ENCODE measurements at regions not wholly inside any gene's neighbourhood (a gene's known extent, or its start where the extent isn't known, plus 50 kb on each side); places are given as distances from the start of the nearest gene placed in this dataset.
"Not testable (repeated sequence)": the region's sequence is repeated elsewhere in the genome, so short reads cannot be mapped to it uniquely, and the experiment has no call there.

GRCh38 chr21:9815181-9815789, 706.1 kb upstream of the TPTE start:
- H3K4me1 ChIP-seq (ENCODE audit: control insufficient read depth in 2 of 2, insufficient read depth in 2 of 2, low read length in 2 of 2); H3K27me3 Mint-ChIP-seq; H3K4me3 ChIP-seq (ENCODE audit: low read length); intact Hi-C loops (cut with micrococcal nuclease); CTCF ChIA-PET; H3K36me3 ChIP-seq (ENCODE audit: control insufficient read depth in 2 of 3, insufficient read depth in 3 of 3, low read length in 3 of 3); H3K36me3 Mint-ChIP-seq; POLR2A ChIA-PET; ATAC-seq; H3K27me3 ChIP-seq (ENCODE audit: control insufficient read depth in 2 of 2, insufficient read depth in 2 of 2, low read length in 2 of 2); H3K27ac Mint-ChIP-seq; H3K4me3 Mint-ChIP-seq; DNase-seq; H3K9me3 Mint-ChIP-seq; H3K4me1 Mint-ChIP-seq; H3K9me3 ChIP-seq (ENCODE audit: control insufficient read depth in 2 of 3, low read length in 3 of 3); H3K27ac ChIP-seq (ENCODE audit: low read depth, low read length): not testable (repeated sequence)

GRCh38 chr21:9816734-9817334, 704.5 kb upstream of the TPTE start:
- H3K9me3 ChIP-seq (ENCODE audit: control insufficient read depth in 2 of 3, low read length in 3 of 3); H3K36me3 ChIP-seq (ENCODE audit: control insufficient read depth in 2 of 3, insufficient read depth in 3 of 3, low read length in 3 of 3); H3K27me3 Mint-ChIP-seq; H3K4me3 Mint-ChIP-seq; CTCF ChIA-PET; H3K4me3 ChIP-seq (ENCODE audit: low read length); intact Hi-C loops (cut with micrococcal nuclease); DNase-seq; ATAC-seq; H3K4me1 Mint-ChIP-seq; H3K36me3 Mint-ChIP-seq; H3K9me3 Mint-ChIP-seq; POLR2A ChIA-PET; H3K4me1 ChIP-seq (ENCODE audit: control insufficient read depth in 2 of 2, insufficient read depth in 2 of 2, low read length in 2 of 2); H3K27me3 ChIP-seq (ENCODE audit: control insufficient read depth in 2 of 2, insufficient read depth in 2 of 2, low read length in 2 of 2); H3K27ac Mint-ChIP-seq; H3K27ac ChIP-seq (ENCODE audit: low read depth, low read length): not testable (repeated sequence)

- H3K4me3 Mint-ChIP-seq; DNase-seq; H3K36me3 ChIP-seq (ENCODE audit: control insufficient read depth in 2 of 3, insufficient read depth in 3 of 3, low read length in 3 of 3); CTCF ChIA-PET; POLR2A ChIA-PET; H3K4me3 ChIP-seq (ENCODE audit: low read length); H3K4me1 ChIP-seq (ENCODE audit: control insufficient read depth in 2 of 2, insufficient read depth in 2 of 2, low read length in 2 of 2); H3K36me3 Mint-ChIP-seq; H3K27me3 Mint-ChIP-seq; H3K9me3 ChIP-seq (ENCODE audit: control insufficient read depth in 2 of 3, low read length in 3 of 3); intact Hi-C loops (cut with micrococcal nuclease); ATAC-seq; H3K27ac Mint-ChIP-seq; H3K9me3 Mint-ChIP-seq; H3K27ac ChIP-seq (ENCODE audit: low read depth, low read length); H3K4me1 Mint-ChIP-seq; H3K27me3 ChIP-seq (ENCODE audit: control insufficient read depth in 2 of 2, insufficient read depth in 2 of 2, low read length in 2 of 2): not testable (repeated sequence)
These were observed 703.4 kb upstream of the TPTE start for GRCh38 chr21:9817841-9818441.

- H3K27ac ChIP-seq (ENCODE audit: low read depth, low read length); ATAC-seq; POLR2A ChIA-PET; H3K27me3 Mint-ChIP-seq; H3K4me1 Mint-ChIP-seq; CTCF ChIA-PET; DNase-seq; H3K9me3 ChIP-seq (ENCODE audit: control insufficient read depth in 2 of 3, low read length in 3 of 3); H3K36me3 Mint-ChIP-seq; H3K4me3 Mint-ChIP-seq; intact Hi-C loops (cut with micrococcal nuclease); H3K36me3 ChIP-seq (ENCODE audit: control insufficient read depth in 2 of 3, insufficient read depth in 3 of 3, low read length in 3 of 3); H3K27ac Mint-ChIP-seq; H3K4me1 ChIP-seq (ENCODE audit: control insufficient read depth in 2 of 2, insufficient read depth in 2 of 2, low read length in 2 of 2); H3K27me3 ChIP-seq (ENCODE audit: control insufficient read depth in 2 of 2, insufficient read depth in 2 of 2, low read length in 2 of 2); H3K4me3 ChIP-seq (ENCODE audit: low read length): not testable (repeated sequence)
- H3K9me3 Mint-ChIP-seq: peaks cover 0 to 14% (median 4%) of the 10 kb centered on the region in 11 donors
These were observed 701.7 kb upstream of the TPTE start for GRCh38 chr21:9819549-9820192.

- H3K4me1 Mint-ChIP-seq; POLR2A ChIA-PET; DNase-seq; ATAC-seq; H3K27me3 Mint-ChIP-seq; H3K4me3 ChIP-seq (ENCODE audit: low read length); H3K36me3 ChIP-seq (ENCODE audit: control insufficient read depth in 2 of 3, insufficient read depth in 3 of 3, low read length in 3 of 3); H3K27ac Mint-ChIP-seq; H3K27me3 ChIP-seq (ENCODE audit: control insufficient read depth in 2 of 2, insufficient read depth in 2 of 2, low read length in 2 of 2); H3K9me3 ChIP-seq (ENCODE audit: control insufficient read depth in 2 of 3, low read length in 3 of 3); H3K4me3 Mint-ChIP-seq; H3K4me1 ChIP-seq (ENCODE audit: control insufficient read depth in 2 of 2, insufficient read depth in 2 of 2, low read length in 2 of 2); CTCF ChIA-PET; intact Hi-C loops (cut with micrococcal nuclease); H3K27ac ChIP-seq (ENCODE audit: low read depth, low read length); H3K36me3 Mint-ChIP-seq: not testable (repeated sequence)
- H3K9me3 Mint-ChIP-seq: peaks cover 0 to 14% (median 4%) of the 10 kb centered on the region in 11 donors
These were observed 700.8 kb upstream of the TPTE start for GRCh38 chr21:9820579-9820978.

- H3K4me1 ChIP-seq (ENCODE audit: control insufficient read depth in 2 of 2, insufficient read depth in 2 of 2, low read length in 2 of 2); CTCF ChIA-PET; H3K9me3 ChIP-seq (ENCODE audit: control insufficient read depth in 2 of 3, low read length in 3 of 3); H3K36me3 ChIP-seq (ENCODE audit: control insufficient read depth in 2 of 3, insufficient read depth in 3 of 3, low read length in 3 of 3); POLR2A ChIA-PET; ATAC-seq; H3K27ac Mint-ChIP-seq; H3K4me3 Mint-ChIP-seq; H3K27me3 ChIP-seq (ENCODE audit: control insufficient read depth in 2 of 2, insufficient read depth in 2 of 2, low read length in 2 of 2); H3K36me3 Mint-ChIP-seq; H3K27ac ChIP-seq (ENCODE audit: low read depth, low read length); H3K27me3 Mint-ChIP-seq; DNase-seq; H3K4me3 ChIP-seq (ENCODE audit: low read length); intact Hi-C loops (cut with micrococcal nuclease); H3K4me1 Mint-ChIP-seq: not testable (repeated sequence)
- H3K9me3 Mint-ChIP-seq: peaks cover 0 to 14% (median 4%) of the 10 kb centered on the region in 11 donors
These were observed 699.9 kb upstream of the TPTE start for GRCh38 chr21:9821472-9821871.
